IPS-11a (cell line): ENCODE measurements at regions not wholly inside any gene's neighbourhood (a gene's known extent, or its start where the extent isn't known, plus 50 kb on each side); places are given as distances from the start of the nearest gene placed in this dataset.
"Not testable (repeated sequence)": the region's sequence is repeated elsewhere in the genome, so short reads cannot be mapped to it uniquely, and the experiment has no call there.

Experiments
- H3K4me3 ChIP-seq: one replicate; pipeline ENCODE4 v1.5.1; 2013; ENCODE audit warnings: low read depth, low read length, control low read depth

GRCh38 chr1:194644528-194644927 lies 1458.1 kb upstream of the B3GALT2 start:
- H3K4me3 ChIP-seq, result no peak overlapping the region

- H3K4me3 ChIP-seq, result no peak overlapping the region
Observed at GRCh38 chr1:194640322-194640721, 1453.9 kb upstream of the B3GALT2 start.

- no peak overlapping the region for H3K4me3 ChIP-seq
Observed at GRCh38 chr1:194629011-194629410, 1442.6 kb upstream of the B3GALT2 start.

GRCh38 chr1:194624833-194625232 lies 1438.4 kb upstream of the B3GALT2 start:
- no peak overlapping the region for H3K4me3 ChIP-seq

- no peak overlapping the region for H3K4me3 ChIP-seq
Observed at GRCh38 chr1:194618101-194618500, 1431.7 kb upstream of the B3GALT2 start.

- H3K4me3 ChIP-seq, result not testable (repeated sequence)
Observed at GRCh38 chr1:194617272-194617671, 1430.9 kb upstream of the B3GALT2 start.

- H3K4me3 ChIP-seq, result no peak overlapping the region
Observed at GRCh38 chr1:194616835-194617234, 1430.4 kb upstream of the B3GALT2 start.

GRCh38 chr1:194602184-194602583 lies 1415.8 kb upstream of the B3GALT2 start:
- no peak overlapping the region for H3K4me3 ChIP-seq

GRCh38 chr1:194600716-194601115 lies 1414.3 kb upstream of the B3GALT2 start:
- no peak overlapping the region for H3K4me3 ChIP-seq

- H3K4me3 ChIP-seq, result no peak overlapping the region
Observed at GRCh38 chr1:194598098-194598497, 1411.7 kb upstream of the B3GALT2 start.

- H3K4me3 ChIP-seq, result no peak overlapping the region
Observed at GRCh38 chr1:194586302-194586701, 1399.9 kb upstream of the B3GALT2 start.

- no peak overlapping the region for H3K4me3 ChIP-seq
Observed at GRCh38 chr1:194584052-194584451, 1397.6 kb upstream of the B3GALT2 start.

- H3K4me3 ChIP-seq, result no peak overlapping the region
Observed at GRCh38 chr1:194570476-194570875, 1384.1 kb upstream of the B3GALT2 start.

- no peak overlapping the region for H3K4me3 ChIP-seq
Observed at GRCh38 chr1:194568610-194569009, 1382.2 kb upstream of the B3GALT2 start.

- H3K4me3 ChIP-seq, result no peak overlapping the region
Observed at GRCh38 chr1:194548071-194548470, 1361.7 kb upstream of the B3GALT2 start.

GRCh38 chr1:194544012-194544411 lies 1357.6 kb upstream of the B3GALT2 start:
- H3K4me3 ChIP-seq, result no peak overlapping the region

- H3K4me3 ChIP-seq, result no peak overlapping the region
Observed at GRCh38 chr1:194538453-194538852, 1352.0 kb upstream of the B3GALT2 start.

GRCh38 chr1:194537521-194537920 lies 1351.1 kb upstream of the B3GALT2 start:
- no peak overlapping the region for H3K4me3 ChIP-seq

- H3K4me3 ChIP-seq, result no peak overlapping the region
Observed at GRCh38 chr1:194535369-194535768, 1349.0 kb upstream of the B3GALT2 start.

- no peak overlapping the region for H3K4me3 ChIP-seq
Observed at GRCh38 chr1:194534784-194535183, 1348.4 kb upstream of the B3GALT2 start.

GRCh38 chr1:194533641-194534040 lies 1347.2 kb upstream of the B3GALT2 start:
- H3K4me3 ChIP-seq, result no peak overlapping the region

- no peak overlapping the region for H3K4me3 ChIP-seq
Observed at GRCh38 chr1:194517567-194517966, 1331.2 kb upstream of the B3GALT2 start.

GRCh38 chr1:194515916-194516315 lies 1329.5 kb upstream of the B3GALT2 start:
- H3K4me3 ChIP-seq, result no peak overlapping the region

- no peak overlapping the region for H3K4me3 ChIP-seq
Observed at GRCh38 chr1:194512957-194513356, 1326.5 kb upstream of the B3GALT2 start.
